H1 (cell line): ENCODE measurements at regions not wholly inside any gene's neighbourhood (a gene's known extent, or its start where the extent isn't known, plus 50 kb on each side); places are given as distances from the start of the nearest gene placed in this dataset.
"Not testable (repeated sequence)": the region's sequence is repeated elsewhere in the genome, so short reads cannot be mapped to it uniquely, and the experiment has no call there.

ENCODE experiments used
- CTCF ChIA-PET: fragments of 300-600 bp; sonication (Branson Sonifier 250); formaldehyde crosslinking; loops from one replicate; lab custom pipeline; 2021; ENCODE audit not compliant: partially characterized antibody; lab: Charles Lee
- POLR2A ChIA-PET: fragments of 300-600 bp; sonication (Branson Sonifier 250); formaldehyde crosslinking; loops from one replicate; lab custom pipeline; 2021; ENCODE audit warnings: inconsistent platforms; ENCODE audit not compliant: partially characterized antibody; lab: Charles Lee
- DNase-seq, 2 experiments: peaks; one replicate each; pipeline versions ENCODE4 v3.0.0 to v3.0.0-alpha.2; 2010 to 2022; ENCODE audit warnings: low spot score in 2 of 2, low read depth in 1 of 2, mixed read lengths in 1 of 2
- FAIRE-seq: peaks from 2 replicates; lab custom pipeline; 2011; peaks lifted over from hg19 to GRCh38; lab: Jason Lieb, UNC
- H2AFZ ChIP-seq: 2 replicates; pipeline ENCODE4 v1.8.1; 2012; ENCODE audit warnings: low read length, inconsistent platforms
- H2AK5ac ChIP-seq: 2 replicates; pipeline ENCODE4 v1.6.1; 2013; ENCODE audit warnings: low read depth, low read length
- H2BK120ac ChIP-seq: replicated peaks from 2 replicates; pipeline ENCODE3; 2013; ENCODE audit warnings: low read depth, low read length, inconsistent platforms
- H2BK12ac ChIP-seq: 2 replicates; pipeline ENCODE4 v1.6.1; 2013; ENCODE audit warnings: low read depth, low read length
- H2BK15ac ChIP-seq: 2 replicates; pipeline ENCODE4 v1.6.1; 2013; ENCODE audit warnings: low read length
- H2BK20ac ChIP-seq: 2 replicates; pipeline ENCODE4 v1.6.1; 2013; ENCODE audit warnings: low read length
- H2BK5ac ChIP-seq: 2 replicates; pipeline ENCODE4 v1.6.1; 2013; ENCODE audit warnings: low read depth, low read length
- H3K14ac ChIP-seq: 2 replicates; pipeline ENCODE4 v1.6.1; 2013; ENCODE audit warnings: inconsistent platforms; ENCODE audit not compliant: insufficient read length
- H3K18ac ChIP-seq: 2 replicates; pipeline ENCODE4 v1.6.1; 2013; ENCODE audit warnings: low read length; ENCODE audit errors: extremely low read depth
- H3K23ac ChIP-seq: 2 replicates; pipeline ENCODE4 v1.6.1; 2013; ENCODE audit warnings: inconsistent platforms; ENCODE audit not compliant: insufficient read length
- H3K23me2 ChIP-seq: 2 replicates; pipeline ENCODE4 v1.6.1; 2013; ENCODE audit warnings: low read depth, low read length
- H3K27ac ChIP-seq: 2 replicates; pipeline ENCODE4 v1.6.1; 2011; ENCODE audit warnings: low read depth, low read length, inconsistent platforms
- H3K27me3 ChIP-seq, 4 experiments: replicated peaks in 1 of 4; 1 replicate in 1 of 4; 2 replicates in 3 of 4; pipeline versions ENCODE4 v1.6.1 to v1.8.1; 2011 to 2013; ENCODE audit warnings: low read length in 3 of 4, mild to moderate bottlenecking in 3 of 4, inconsistent platforms in 2 of 4, mixed read lengths in 2 of 4, moderate library complexity in 1 of 4; ENCODE audit not compliant: control insufficient read depth in 3 of 4, insufficient read depth in 3 of 4; ENCODE audit errors: extremely low read depth in 1 of 4
- H3K36me3 ChIP-seq, 4 experiments: 2 replicates each; pipeline versions ENCODE4 v1.6.1 to v1.8.1; 2011 to 2013; ENCODE audit warnings: mild to moderate bottlenecking in 4 of 4, low read length in 3 of 4, moderate library complexity in 2 of 4, control low read depth in 1 of 4, inconsistent platforms in 1 of 4; ENCODE audit not compliant: insufficient read depth in 4 of 4, control insufficient read depth in 2 of 4
- H3K4ac ChIP-seq: replicated peaks from 2 replicates; pipeline ENCODE3; 2013; ENCODE audit warnings: low read length, low read depth, mixed read lengths, inconsistent platforms; ENCODE audit not compliant: insufficient read length
- H3K4me1 ChIP-seq, 4 experiments: replicated peaks in 1 of 4; 1 replicate in 1 of 4; 2 replicates in 3 of 4; pipeline versions ENCODE4 v1.6.1 to v1.8.1; 2011 to 2013; ENCODE audit warnings: low read length in 3 of 4, inconsistent platforms in 2 of 4, mixed read lengths in 1 of 4; ENCODE audit not compliant: insufficient read depth in 4 of 4, control insufficient read depth in 3 of 4
- H3K4me2 ChIP-seq, 2 experiments: 2 replicates each; pipeline versions ENCODE4 v1.6.1 to v1.8.1; 2011 to 2013; ENCODE audit warnings: low read depth in 2 of 2, low read length in 2 of 2, control low read depth in 1 of 2, inconsistent platforms in 1 of 2, mild to moderate bottlenecking in 1 of 2; ENCODE audit not compliant: insufficient read depth in 1 of 2
- H3K4me3 ChIP-seq, 4 experiments: fragments of 200-600, 300-600 bp in 1 of 4; sonication (generic), shearing (Covaris generic), sonication (Bioruptor Twin) in 1 of 4; 2 replicates each; pipeline versions ENCODE4 v1.5.1 to v1.8.1; 2011 to 2016; ENCODE audit warnings: low read length in 4 of 4, low read depth in 3 of 4, control low read depth in 2 of 4, inconsistent platforms in 2 of 4, mild to moderate bottlenecking in 2 of 4, mixed read lengths in 1 of 4, moderate library complexity in 1 of 4; ENCODE audit not compliant: insufficient read depth in 2 of 4; ENCODE audit errors: extremely low read depth in 1 of 4
- H3K56ac ChIP-seq: replicated peaks from 2 replicates; pipeline ENCODE3; 2013; ENCODE audit warnings: low read depth, mild to moderate bottlenecking, mixed read lengths, low read length, inconsistent platforms; ENCODE audit not compliant: insufficient read length
- H3K79me1 ChIP-seq: 2 replicates; pipeline ENCODE4 v1.6.1; 2013; ENCODE audit warnings: low read depth, low read length, control low read depth
- H3K79me2 ChIP-seq, 2 experiments: 2 replicates each; pipeline versions ENCODE4 v1.6.1 to v1.8.1; 2012 to 2013; ENCODE audit warnings: low read length in 2 of 2, mild to moderate bottlenecking in 2 of 2, inconsistent platforms in 1 of 2; ENCODE audit not compliant: insufficient read depth in 2 of 2, control insufficient read depth in 1 of 2
- H3K9ac ChIP-seq, 4 experiments: replicated peaks in 1 of 4; 1 replicate in 1 of 4; 2 replicates in 3 of 4; pipeline versions ENCODE4 v1.6.1 to v1.8.1; 2011 to 2013; ENCODE audit warnings: low read depth in 3 of 4, low read length in 3 of 4, control low read depth in 2 of 4, mild to moderate bottlenecking in 2 of 4, moderate library complexity in 2 of 4, inconsistent platforms in 1 of 4; ENCODE audit errors: extremely low read depth in 1 of 4
- H3K9me3 ChIP-seq, 2 experiments: 2 replicates each; pipeline versions ENCODE4 v1.6.1 to v1.8.1; 2012 to 2013; ENCODE audit warnings: mild to moderate bottlenecking in 2 of 2, moderate library complexity in 2 of 2, control low read depth in 1 of 2, inconsistent platforms in 1 of 2, low read depth in 1 of 2, low read length in 1 of 2, mixed read lengths in 1 of 2; ENCODE audit not compliant: insufficient read depth in 2 of 2
- H4K20me1 ChIP-seq, 2 experiments: replicated peaks in 1 of 2; 2 replicates each; pipeline versions ENCODE3 to v1.8.1; 2011 to 2013; ENCODE audit warnings: inconsistent platforms in 2 of 2, low read length in 2 of 2, mild to moderate bottlenecking in 1 of 2; ENCODE audit not compliant: insufficient read depth in 2 of 2, control insufficient read depth in 1 of 2
- H4K5ac ChIP-seq: 2 replicates; pipeline ENCODE4 v1.6.1; 2013; ENCODE audit warnings: low read length, low read depth, mixed read lengths, inconsistent platforms; ENCODE audit not compliant: insufficient read length
- H4K8ac ChIP-seq: 2 replicates; pipeline ENCODE4 v1.8.0; 2013; ENCODE audit warnings: mild to moderate bottlenecking, moderate library complexity, low read length, inconsistent platforms; ENCODE audit not compliant: insufficient read depth; ENCODE audit errors: extremely low read depth
- H4K91ac ChIP-seq: replicated peaks from 2 replicates; pipeline ENCODE3; 2013; ENCODE audit warnings: low read length, mixed read lengths, inconsistent platforms; ENCODE audit not compliant: insufficient read length
- WGBS, 2 experiments: shearing (Covaris generic) in 1 of 2; methylation state at CpG; one replicate each; pipeline versions ENCODE4 v1.1.6 to v1.1.7; 2013 to 2015; ENCODE audit warnings: low lambda C conversion rate in 2 of 2, mixed read lengths in 2 of 2, inconsistent platforms in 1 of 2, low coverage in 1 of 2, missing lambda C conversion rate in 1 of 2; ENCODE audit not compliant: insufficient replicate concordance in 2 of 2, insufficient coverage in 1 of 2, insufficient read length in 1 of 2; ENCODE audit errors: extremely low coverage in 1 of 2, missing lambda C conversion rate in 1 of 2; 5-methylcytosine and 5-hydroxymethylcytosine counted together

DNA sequence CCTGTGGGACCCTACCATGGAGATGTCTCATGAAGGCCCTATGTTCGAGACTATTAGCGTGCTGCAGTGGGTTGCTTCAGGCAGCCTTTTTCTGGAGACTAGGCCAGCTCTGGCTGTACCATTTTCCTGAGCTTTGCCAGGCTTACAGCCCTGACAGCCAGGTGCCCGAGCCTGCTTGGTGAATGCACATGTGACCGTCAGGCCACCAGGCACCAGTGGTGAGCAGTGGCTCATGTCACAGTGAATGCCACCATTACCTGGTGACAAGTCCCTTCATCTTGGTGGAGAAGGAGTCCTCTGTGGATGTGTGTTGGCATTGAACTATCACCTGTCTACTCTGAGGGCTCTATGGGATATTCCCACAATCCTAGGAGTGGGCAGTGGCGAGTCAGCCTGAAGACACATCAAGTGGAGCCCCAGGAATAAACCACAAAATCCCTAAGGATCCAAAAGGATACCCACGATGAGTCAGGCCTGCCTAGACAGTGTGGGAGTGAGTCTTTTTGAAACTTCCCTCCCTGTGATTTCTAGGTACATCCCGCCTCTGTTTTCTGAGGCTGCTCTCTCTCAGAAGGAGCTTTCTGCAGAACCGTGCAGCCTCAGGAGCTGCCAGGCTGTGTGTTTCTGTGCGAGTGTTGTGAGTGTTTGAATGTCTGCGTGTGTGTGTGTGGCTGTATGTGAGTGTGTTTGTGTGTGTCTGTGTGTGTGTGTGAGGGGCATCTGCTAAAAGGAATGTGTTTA is 282.0 kb upstream of the ZNF337 start:
- H3K4me3 ChIP-seq, H3K9ac ChIP-seq, H3K9me3 ChIP-seq, H2BK12ac ChIP-seq, H3K79me1 ChIP-seq, H3K4ac ChIP-seq, H3K27me3 ChIP-seq, H3K79me2 ChIP-seq, FAIRE-seq, H2BK15ac ChIP-seq, H3K56ac ChIP-seq, H3K4me1 ChIP-seq, H3K23ac ChIP-seq, H2BK120ac ChIP-seq, H3K4me2 ChIP-seq, H4K91ac ChIP-seq, H3K23me2 ChIP-seq, H3K14ac ChIP-seq, H4K20me1 ChIP-seq, H3K27ac ChIP-seq, H2BK5ac ChIP-seq, H4K5ac ChIP-seq, H2BK20ac ChIP-seq, CTCF ChIA-PET, H2AFZ ChIP-seq, H4K8ac ChIP-seq, H2AK5ac ChIP-seq, H3K36me3 ChIP-seq, DNase-seq, POLR2A ChIA-PET, H3K18ac ChIP-seq: not testable (repeated sequence)
- 83% methylated on average over 10 of the region's 10 CpGs; no CpG with 5 or more reads in 1 of the 2 experiments for WGBS, 2 experiments

DNA sequence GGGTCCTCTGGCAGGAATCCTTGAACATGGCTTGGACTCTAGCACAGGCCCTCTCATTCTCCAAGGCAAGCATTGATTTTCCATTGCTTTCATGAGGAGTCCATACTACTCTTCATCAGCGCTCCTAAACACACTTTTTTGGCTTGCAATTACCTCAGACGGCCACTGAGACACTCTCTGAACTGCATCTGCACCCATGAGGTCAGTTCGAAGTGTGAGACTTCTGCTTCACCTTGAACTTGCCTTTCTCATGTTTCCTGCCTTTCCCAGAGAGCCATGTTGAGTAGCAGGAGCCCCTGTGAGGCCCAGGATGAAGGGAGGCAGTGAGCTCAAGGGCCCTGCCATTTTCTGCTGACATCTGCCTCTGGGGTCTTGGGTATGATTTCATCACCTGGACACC is 279.2 kb upstream of the ZNF337 start:
- H3K18ac ChIP-seq, H3K79me1 ChIP-seq, POLR2A ChIA-PET, H2BK15ac ChIP-seq, H3K23ac ChIP-seq, FAIRE-seq, CTCF ChIA-PET, H3K79me2 ChIP-seq, H2BK12ac ChIP-seq, H2BK5ac ChIP-seq, H4K91ac ChIP-seq, DNase-seq, H3K4me1 ChIP-seq, H3K9me3 ChIP-seq, H2AK5ac ChIP-seq, H4K8ac ChIP-seq, H2AFZ ChIP-seq, H2BK20ac ChIP-seq, H2BK120ac ChIP-seq, H3K4ac ChIP-seq, H4K20me1 ChIP-seq, H3K36me3 ChIP-seq, H3K9ac ChIP-seq, H3K14ac ChIP-seq, H3K23me2 ChIP-seq, H3K4me3 ChIP-seq, H3K56ac ChIP-seq, H3K27me3 ChIP-seq, H3K4me2 ChIP-seq, H3K27ac ChIP-seq, H4K5ac ChIP-seq: not testable (repeated sequence)
- WGBS, 2 experiments, result 66% methylated on average over 3 of the region's 3 CpGs; no CpG with 5 or more reads in 1 of the 2 experiments
